SK-N-SH treated with all-trans-retinoic acid at 6 μM for 48 hours (cell line): ENCODE measurements at regions not wholly inside any gene's neighbourhood (a gene's known extent, or its start where the extent isn't known, plus 50 kb on each side); places are given as distances from the start of the nearest gene placed in this dataset.

Source experiments
- ATAC-seq: fragments of 200-7000 bp; cut with Tn5 transposase; 3 replicates; pipeline ENCODE4 v1.9.1; 2020; ENCODE audit warnings: mild to moderate bottlenecking, moderate library complexity
- ARNTL ChIP-seq: fragments of 450-650 bp; formaldehyde crosslinking; IDR thresholded peaks from 2 replicates; pipeline ENCODE4 v1.5.0; 2020; ENCODE audit warnings: low read depth, mild to moderate bottlenecking, moderate library complexity, borderline replicate concordance
- BACH2 ChIP-seq: fragments of 250-450 bp; sonication (Bioruptor Pico); IDR thresholded peaks from 2 replicates; pipeline ENCODE4 v1.9.0; 2021; ENCODE audit warnings: mild to moderate bottlenecking, borderline replicate concordance
- CREB5 ChIP-seq: fragments of 250-450 bp; sonication (Bioruptor Pico); IDR thresholded peaks from 2 replicates; pipeline ENCODE4 v1.5.1; 2020; ENCODE audit warnings: low read depth, mild to moderate bottlenecking, moderate library complexity
- CSDC2 ChIP-seq: fragments of 250-450 bp; sonication (Bioruptor Pico); IDR thresholded peaks from 2 replicates; pipeline ENCODE4 v1.5.0; 2020; ENCODE audit warnings: mild to moderate bottlenecking, moderate library complexity
- CSRNP3 ChIP-seq: fragments of 250-450 bp; sonication (Bioruptor Pico); IDR thresholded peaks from 2 replicates; pipeline ENCODE4 v1.5.1; 2021; ENCODE audit warnings: mild to moderate bottlenecking, moderate library complexity
- ESRRG ChIP-seq: fragments of 250-450 bp; sonication (Bioruptor Pico); IDR thresholded peaks from 2 replicates; pipeline ENCODE4 v1.6.1; 2021; ENCODE audit warnings: mild to moderate bottlenecking
- GLIS3 ChIP-seq: fragments of 250-450 bp; sonication (Bioruptor Pico); IDR thresholded peaks from 2 replicates; pipeline ENCODE4 v1.5.0; 2020; ENCODE audit warnings: mild to moderate bottlenecking, moderate library complexity
- OSR1 ChIP-seq: fragments of 250-450 bp; sonication (Bioruptor Pico); IDR thresholded peaks from 2 replicates; pipeline ENCODE4 v1.8.0; 2022; ENCODE audit warnings: moderate library complexity, mild to moderate bottlenecking, inconsistent platforms
- PATZ1 ChIP-seq: fragments of 250-450 bp; sonication (Bioruptor Pico); IDR thresholded peaks from 2 replicates; pipeline ENCODE4 v1.8.0; 2020; ENCODE audit warnings: mild to moderate bottlenecking, moderate library complexity, borderline replicate concordance
- POU6F1 ChIP-seq: fragments of 250-450 bp; sonication (Bioruptor Pico); IDR thresholded peaks from 2 replicates; pipeline ENCODE4 v1.8.0; 2021; ENCODE audit warnings: low read depth, mild to moderate bottlenecking, moderate library complexity, borderline replicate concordance
- PPARA ChIP-seq: fragments of 250-450 bp; sonication (Bioruptor Pico); IDR thresholded peaks from 2 replicates; pipeline ENCODE4 v1.5.0; 2020; ENCODE audit warnings: mild to moderate bottlenecking, borderline replicate concordance
- RARB ChIP-seq: fragments of 250-450 bp; sonication (Bioruptor Pico); IDR thresholded peaks from 2 replicates; pipeline ENCODE4 v1.8.0; 2021; ENCODE audit warnings: mild to moderate bottlenecking, moderate library complexity
- SNAI2 ChIP-seq: fragments of 250-450 bp; sonication (Bioruptor Pico); IDR thresholded peaks from 2 replicates; pipeline ENCODE4 v1.5.0; 2020; ENCODE audit warnings: mild to moderate bottlenecking, moderate library complexity
- TCF4 ChIP-seq: fragments of 250-450 bp; sonication (Bioruptor Pico); IDR thresholded peaks from 2 replicates; pipeline ENCODE4 v1.8.0; 2021; ENCODE audit warnings: mild to moderate bottlenecking, moderate library complexity, borderline replicate concordance
- TOX ChIP-seq: fragments of 250-450 bp; sonication (Bioruptor Pico); IDR thresholded peaks from 2 replicates; pipeline ENCODE4 v1.8.0; 2021; ENCODE audit warnings: mild to moderate bottlenecking, moderate library complexity, borderline replicate concordance
- TSHZ2 ChIP-seq: fragments of 250-450 bp; sonication (Bioruptor Pico); IDR thresholded peaks from 2 replicates; pipeline ENCODE4 v1.5.0; 2020; ENCODE audit warnings: mild to moderate bottlenecking, moderate library complexity
- ZC3H10 ChIP-seq: fragments of 250-450 bp; sonication (Bioruptor Pico); IDR thresholded peaks from 2 replicates; pipeline ENCODE4 v1.5.1; 2021; ENCODE audit warnings: mild to moderate bottlenecking, moderate library complexity
- ZFP3 ChIP-seq: fragments of 250-450 bp; sonication (Bioruptor Pico); IDR thresholded peaks from 2 replicates; pipeline ENCODE4 v1.5.0; 2020; ENCODE audit warnings: mild to moderate bottlenecking, moderate library complexity
- ZFP30 ChIP-seq: fragments of 450-650 bp; formaldehyde crosslinking; IDR thresholded peaks from 2 replicates; pipeline ENCODE4 v1.5.0; 2022; ENCODE audit warnings: mild to moderate bottlenecking, moderate library complexity
- ZNF70 ChIP-seq: fragments of 450-650 bp; formaldehyde crosslinking; IDR thresholded peaks from 2 replicates; pipeline ENCODE4 v1.5.0; 2020; ENCODE audit warnings: mild to moderate bottlenecking, moderate library complexity
- ZNF8 ChIP-seq: fragments of 450-650 bp; formaldehyde crosslinking; IDR thresholded peaks from 2 replicates; pipeline ENCODE4 v1.5.0; 2020; ENCODE audit warnings: mild to moderate bottlenecking, moderate library complexity

- ATAC-seq: no peak
- TF ChIP-seq ZNF8 (CRISPR knock-in tag) (no peak), ZFP3 (CRISPR knock-in tag) (no peak), TSHZ2 (CRISPR knock-in tag) (no peak), CREB5 (CRISPR knock-in tag) (no peak), TOX (CRISPR knock-in tag) (no peak), BACH2 (no peak), PPARA (no peak), ZFP30 (CRISPR knock-in tag) (no peak), GLIS3 (no peak), OSR1 (CRISPR knock-in tag) (no peak), TCF4 (CRISPR knock-in tag) (no peak), ZNF70 (no peak), ARNTL (CRISPR knock-in tag) (no peak), ZC3H10 (CRISPR knock-in tag) (no peak), ESRRG (CRISPR knock-in tag) (no peak), POU6F1 (CRISPR knock-in tag) (no peak), RARB (CRISPR knock-in tag) (no peak), SNAI2 (CRISPR knock-in tag) (no peak)
These were observed 145.0 kb downstream of the BTG1 start for GRCh38 chr12:92000597-92000996.

- no peak for TF ChIP-seq ZC3H10 (CRISPR knock-in tag)
- TF ChIP-seq CSDC2 (CRISPR knock-in tag): no peak
- no peak for TF ChIP-seq ESRRG (CRISPR knock-in tag)
- no peak for TF ChIP-seq POU6F1 (CRISPR knock-in tag)
- TF ChIP-seq, all 23 proteins: peak for 0
- no peak for ATAC-seq
These were observed 145.8 kb downstream of the BTG1 start for GRCh38 chr12:91999823-92000222.

GRCh38 chr12:91998316-91998715 lies 147.3 kb downstream of the BTG1 start:
- no peak for ATAC-seq
- TF ChIP-seq ESRRG (CRISPR knock-in tag): no peak
- no peak for TF ChIP-seq TCF4 (CRISPR knock-in tag)
- no peak for TF ChIP-seq ZFP3 (CRISPR knock-in tag)
- no peak for TF ChIP-seq ZNF70
- TF ChIP-seq OSR1 (CRISPR knock-in tag): no peak
- TF ChIP-seq PATZ1 (CRISPR knock-in tag): no peak
- TF ChIP-seq CSRNP3 (CRISPR knock-in tag): no peak
- no peak for TF ChIP-seq ZC3H10 (CRISPR knock-in tag)
- no peak for TF ChIP-seq BACH2
- TF ChIP-seq CREB5 (CRISPR knock-in tag): no peak
- no peak for TF ChIP-seq TOX (CRISPR knock-in tag)
- no peak for TF ChIP-seq POU6F1 (CRISPR knock-in tag)
- no peak for TF ChIP-seq ARNTL (CRISPR knock-in tag)
- TF ChIP-seq ZNF8 (CRISPR knock-in tag): no peak
